ENCODE measurements at regions not wholly inside any gene's neighbourhood (a gene's known extent, or its start where the extent isn't known, plus 50 kb on each side); places are given as distances from the start of the nearest gene placed in this dataset.

- no peak for TF ChIP-seq POLR2A (IDR thresholded peaks at IDR 0.05; ENCODE audit: low read length)
- TF ChIP-seq GATA1 (IDR thresholded peaks at IDR 0.05; ENCODE audit: low read depth, low read length), result no peak
Observed at GRCh38 chr2:222136106-222136630, 162.6 kb downstream of the PAX3 start.

Data from erythroblast (primary cell).